GM19372 (cell line): ENCODE measurements at regions not wholly inside any gene's neighbourhood (a gene's known extent, or its start where the extent isn't known, plus 50 kb on each side); places are given as distances from the start of the nearest gene placed in this dataset.

Source experiments
- ATAC-seq: cut with Tn5 transposase; IDR thresholded peaks from one replicate; pipeline ENCODE4 v1.9.1; 2021; ENCODE audit warnings: mild to moderate bottlenecking, low read depth, moderate library complexity; ENCODE audit not compliant: unreplicated experiment

DNA sequence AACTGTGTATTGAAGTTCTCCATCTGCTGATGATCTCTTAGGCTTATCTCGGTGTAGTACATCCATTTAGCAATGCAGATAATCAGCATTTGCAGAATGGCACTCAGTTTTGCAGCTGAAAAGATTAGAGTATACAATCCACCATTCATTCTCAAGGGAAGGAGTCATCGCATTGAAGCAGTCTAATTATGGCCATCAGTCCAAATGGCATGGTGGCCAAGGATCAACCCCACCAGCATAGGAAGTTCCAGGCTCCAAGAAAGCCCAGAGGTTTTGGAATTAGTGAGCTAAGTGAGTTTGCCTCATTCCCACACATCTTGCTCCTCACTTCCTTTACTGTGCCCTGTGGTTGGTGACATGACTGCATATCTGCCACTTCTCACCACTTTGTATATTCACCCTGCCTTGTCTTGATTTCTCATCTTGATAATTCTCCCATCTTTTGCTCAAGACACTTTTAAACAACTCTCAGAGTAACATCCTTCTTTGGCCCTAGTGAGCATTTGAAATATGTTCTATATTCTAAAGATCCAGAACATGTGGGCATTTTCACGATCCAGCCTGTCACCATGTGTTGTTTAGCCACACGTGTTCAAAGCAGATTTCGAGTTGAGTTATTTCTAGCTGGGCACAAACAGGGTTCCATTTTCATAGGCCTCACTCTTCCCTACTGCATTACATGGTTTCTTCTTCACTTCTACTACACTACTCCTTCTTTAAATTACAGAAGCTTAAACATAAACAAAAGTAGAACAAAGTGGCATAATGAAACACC is 1119.8 kb downstream of the TSN start:
- ATAC-seq: no peak

DNA sequence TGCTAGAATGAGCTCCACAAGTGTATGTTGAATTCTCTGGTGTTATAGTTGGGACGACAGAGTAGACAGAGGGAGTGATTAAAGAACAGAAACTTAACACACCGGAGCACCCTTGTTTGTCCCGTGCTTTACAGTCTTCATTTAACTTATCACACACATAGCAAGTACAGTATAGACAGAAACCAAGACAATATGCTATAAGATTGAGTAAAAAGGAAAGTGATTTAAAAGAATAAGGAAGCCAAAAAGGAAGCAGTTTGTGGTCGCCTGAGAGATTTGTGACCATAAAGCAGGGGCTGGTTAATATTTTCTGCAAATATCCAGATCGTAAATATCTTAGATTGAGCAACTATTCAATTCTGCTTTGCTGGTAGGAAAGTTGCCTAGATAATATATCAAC is 1128.4 kb downstream of the TSN start:
- no peak for ATAC-seq

DNA sequence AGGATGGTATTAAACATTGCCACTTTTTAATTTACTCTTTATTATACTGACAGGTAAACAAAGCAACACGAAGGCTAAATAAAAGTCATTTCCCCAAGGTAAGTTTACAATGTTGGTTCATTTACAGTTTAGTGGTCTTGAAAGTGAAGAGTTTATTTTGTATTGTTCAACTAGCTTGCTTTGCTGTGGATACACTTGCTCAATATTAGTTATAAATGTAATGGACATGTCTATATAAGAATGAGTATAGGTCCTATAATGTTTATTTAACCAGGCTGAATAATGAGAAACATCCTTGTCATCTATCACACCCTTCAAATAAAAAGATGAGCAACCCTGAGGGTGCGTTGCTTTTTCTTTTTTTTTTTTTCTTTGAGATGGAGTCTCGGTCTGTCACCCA is 1129.4 kb downstream of the TSN start:
- ATAC-seq: no peak

DNA sequence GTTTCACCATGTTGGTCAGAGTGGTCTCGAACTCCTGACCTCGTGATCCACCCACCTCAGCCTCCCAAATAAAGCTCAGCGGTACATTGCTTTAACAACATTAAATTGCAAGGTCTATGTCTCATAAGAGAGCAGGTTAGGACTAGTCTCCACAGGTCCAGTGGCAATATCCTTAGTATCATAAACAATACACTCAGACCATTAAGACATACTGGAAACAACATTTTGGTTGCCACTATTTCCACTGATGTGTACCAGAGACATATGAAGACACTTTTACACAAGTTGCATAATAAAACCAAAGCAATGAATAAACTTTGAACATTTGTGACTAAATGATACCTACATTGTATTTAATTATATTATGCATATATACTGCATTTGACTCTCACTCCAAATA is 1130.0 kb downstream of the TSN start:
- ATAC-seq: no peak

DNA sequence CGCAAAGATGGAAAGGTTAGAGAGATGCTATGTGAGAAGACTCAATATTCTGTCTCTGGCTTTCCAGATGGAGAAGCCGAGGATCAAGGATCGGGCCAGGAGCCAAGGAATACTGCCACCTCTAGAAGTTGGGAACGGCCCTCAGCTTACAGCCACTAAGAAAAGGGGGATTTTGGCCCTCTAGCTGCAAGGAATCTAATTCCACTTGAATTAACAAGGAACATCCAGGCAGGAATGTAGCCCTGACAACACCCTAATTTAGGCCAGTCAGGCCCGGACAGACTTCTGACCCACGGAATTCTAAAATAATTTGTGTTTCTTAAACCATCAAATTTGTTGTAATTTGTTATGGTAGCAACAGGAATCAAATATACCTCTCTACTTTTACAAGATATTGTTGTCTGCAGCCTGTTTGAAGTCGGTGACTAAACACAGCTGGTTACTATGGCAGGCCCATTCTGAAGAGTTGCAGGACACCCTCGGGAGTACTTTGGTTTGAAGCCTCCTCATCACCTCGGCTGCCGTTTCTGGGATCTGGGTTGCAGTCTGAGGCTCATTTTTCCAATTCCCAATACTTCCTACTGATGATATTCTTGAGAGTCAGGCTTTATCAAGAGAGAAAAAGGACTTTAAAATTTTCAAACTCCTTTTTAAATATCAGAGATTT is 1131.2 kb downstream of the TSN start:
- ATAC-seq: no peak

DNA sequence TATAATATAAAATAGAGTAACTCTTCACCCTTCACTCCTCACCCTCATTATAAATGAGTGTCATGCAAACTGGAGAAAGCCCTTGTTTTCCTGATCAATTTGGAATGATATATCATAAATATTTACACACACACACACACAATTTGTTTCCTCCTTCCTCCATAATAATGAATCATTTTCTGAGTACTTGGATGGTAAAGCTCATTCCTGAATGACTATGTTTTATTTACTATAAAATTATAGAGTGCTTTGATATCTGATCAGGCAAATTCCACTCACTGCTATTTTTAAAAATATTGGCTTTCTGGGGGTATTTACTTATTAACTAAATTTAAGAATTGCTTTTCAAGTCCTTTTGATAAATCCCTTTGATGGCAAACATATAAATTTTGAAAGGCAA is 1125.5 kb upstream of the CNTNAP5 start:
- ATAC-seq: no peak

DNA sequence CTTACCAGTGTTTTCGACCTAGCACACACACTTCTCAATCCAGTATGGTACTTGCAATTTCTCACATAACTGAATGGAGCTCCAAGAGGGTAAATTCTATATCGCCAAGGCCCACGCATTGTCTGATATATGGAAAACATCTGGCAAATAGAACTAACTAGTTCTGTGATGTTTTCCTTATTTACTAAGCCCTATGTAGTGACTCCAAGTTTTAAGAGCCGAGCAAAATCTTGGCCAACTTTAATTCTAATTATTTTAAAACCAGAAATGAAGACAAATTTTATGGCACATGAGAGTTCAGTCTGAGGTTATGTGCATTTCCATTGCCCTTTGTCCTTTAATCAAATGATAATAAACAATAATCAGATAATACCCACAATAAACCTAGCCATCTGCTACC is 1119.7 kb upstream of the CNTNAP5 start:
- ATAC-seq: no peak

DNA sequence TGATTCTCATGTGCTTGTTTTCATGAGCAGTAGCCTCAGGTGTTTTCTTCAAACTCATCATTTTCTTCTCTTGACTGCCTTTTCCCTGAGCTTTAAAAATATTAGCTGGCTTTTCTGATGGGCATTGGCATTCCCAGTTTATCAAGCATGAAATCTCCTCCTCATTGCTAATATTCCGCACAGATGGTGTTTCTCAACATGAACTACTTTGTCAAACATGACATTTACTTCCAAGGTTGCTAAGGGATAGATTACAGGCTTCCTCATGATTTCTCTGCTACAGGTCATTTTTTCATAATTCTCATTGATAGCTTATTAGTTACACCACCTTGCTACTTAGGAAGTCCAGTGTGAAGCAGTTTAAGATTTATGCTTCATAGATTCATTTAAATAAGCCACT is 1116.9 kb upstream of the CNTNAP5 start:
- ATAC-seq: no peak

DNA sequence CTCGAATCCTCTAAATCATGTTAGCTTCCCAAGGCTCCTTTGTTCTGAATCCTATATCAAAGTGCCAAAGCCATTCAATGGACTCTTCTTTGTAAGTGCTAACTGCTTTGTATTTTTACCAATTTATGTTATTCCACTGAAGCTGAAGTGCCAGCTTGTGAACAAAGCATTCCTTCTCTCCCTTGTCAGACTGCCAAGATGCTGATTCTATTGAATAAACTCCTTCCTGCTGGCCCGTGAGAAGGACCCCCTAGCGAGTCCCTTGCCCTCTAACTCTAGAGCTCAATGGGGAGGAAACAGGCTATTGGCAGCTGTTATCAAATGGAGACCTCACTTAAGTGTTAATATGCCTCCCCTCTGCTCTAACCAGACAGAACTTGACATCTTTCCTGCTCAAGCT is 1097.9 kb upstream of the CNTNAP5 start:
- no peak for ATAC-seq

DNA sequence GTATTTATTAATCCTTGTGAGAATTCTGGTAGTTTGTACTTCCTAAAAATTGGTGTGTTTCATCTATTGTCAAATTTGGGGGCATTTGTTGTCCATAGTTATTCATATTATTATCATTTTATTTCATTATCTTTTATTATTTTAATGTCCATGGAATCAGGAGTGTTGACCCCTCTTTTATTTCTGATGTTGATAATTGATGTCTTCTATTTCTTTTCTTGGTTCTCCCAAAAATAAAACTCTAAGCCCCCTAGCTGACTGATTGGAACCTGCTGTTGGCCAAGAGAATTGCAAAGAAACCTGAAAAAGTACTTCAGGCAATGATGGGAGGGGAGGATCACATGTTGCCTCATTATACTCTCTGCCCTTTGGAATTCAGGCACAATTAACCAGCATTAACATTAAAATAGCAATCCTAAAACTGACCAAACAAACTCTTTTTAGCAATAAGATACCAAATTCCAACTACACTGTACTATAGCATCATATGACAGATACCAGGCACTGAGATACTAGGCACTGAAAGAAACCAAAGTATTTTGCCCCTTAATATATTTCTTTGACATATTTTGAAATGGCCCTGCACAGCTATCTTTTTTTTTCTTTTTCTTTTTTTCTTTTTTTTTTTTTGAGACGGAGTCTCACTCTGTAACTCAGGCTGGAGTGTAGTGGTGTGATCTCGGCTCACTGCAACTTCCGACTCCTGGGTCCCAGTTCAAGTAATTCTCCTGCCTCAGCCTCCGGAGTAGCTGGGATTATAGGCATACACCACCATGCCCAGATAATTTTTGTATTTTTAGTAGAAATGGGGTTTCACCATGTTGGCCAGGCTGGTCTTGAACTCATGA is 1097.2 kb upstream of the CNTNAP5 start:
- no peak for ATAC-seq

DNA sequence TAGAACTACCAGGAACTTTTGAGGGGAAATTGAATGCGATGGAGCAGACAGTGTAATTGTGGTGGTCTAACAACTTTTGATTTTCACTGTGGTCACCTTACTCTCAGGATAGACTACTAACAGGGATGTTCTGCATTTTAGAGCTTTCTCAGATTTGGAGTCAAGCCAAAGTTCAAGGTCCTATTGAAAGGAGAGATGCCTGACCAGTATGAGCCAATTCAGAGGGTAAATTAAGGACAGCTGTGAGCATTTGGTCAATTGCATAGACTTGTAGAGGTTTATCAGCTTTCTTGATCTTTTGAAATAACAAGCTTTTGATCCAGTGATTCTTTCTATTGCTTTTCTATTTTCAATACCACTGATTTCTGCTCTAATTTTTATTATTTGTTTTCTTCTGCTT is 1095.7 kb upstream of the CNTNAP5 start:
- ATAC-seq: no peak

DNA sequence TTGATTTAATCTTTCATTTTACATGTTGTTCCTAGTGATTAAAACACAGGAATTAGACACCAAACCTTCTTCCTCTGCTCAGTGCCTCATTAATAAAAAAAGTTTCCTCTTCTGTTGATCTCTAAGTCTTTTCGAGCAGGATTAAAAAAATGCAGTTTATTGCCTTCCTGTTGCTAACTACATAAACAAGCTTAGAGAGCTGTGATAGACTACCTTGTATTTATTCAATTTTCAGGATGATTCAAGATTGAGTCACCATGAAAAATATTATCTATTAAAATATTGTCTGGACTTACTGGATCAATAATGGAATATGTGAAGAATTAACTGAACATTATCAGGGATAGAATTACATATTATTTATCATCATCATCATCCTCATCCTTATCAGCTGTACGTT is 1089.6 kb upstream of the CNTNAP5 start:
- no peak for ATAC-seq

DNA sequence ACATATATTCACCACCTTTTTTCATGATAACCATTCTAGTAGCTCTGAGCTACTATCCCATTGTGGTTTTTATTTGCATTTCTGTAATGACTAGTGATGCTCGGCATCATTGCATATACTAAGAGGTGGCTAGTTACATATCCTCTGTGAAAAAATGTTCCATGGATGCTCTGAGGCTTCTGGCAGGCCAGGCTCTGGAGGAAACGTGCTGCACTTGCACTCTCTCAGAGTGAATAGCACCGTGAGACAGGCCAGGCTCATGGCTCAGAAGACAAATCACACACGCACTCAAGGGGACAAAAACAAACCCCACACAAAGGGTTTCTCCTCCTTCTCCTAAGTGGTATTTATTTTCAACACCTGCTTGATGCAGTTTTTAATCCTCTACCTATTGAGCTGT is 1085.3 kb upstream of the CNTNAP5 start:
- ATAC-seq: no peak

DNA sequence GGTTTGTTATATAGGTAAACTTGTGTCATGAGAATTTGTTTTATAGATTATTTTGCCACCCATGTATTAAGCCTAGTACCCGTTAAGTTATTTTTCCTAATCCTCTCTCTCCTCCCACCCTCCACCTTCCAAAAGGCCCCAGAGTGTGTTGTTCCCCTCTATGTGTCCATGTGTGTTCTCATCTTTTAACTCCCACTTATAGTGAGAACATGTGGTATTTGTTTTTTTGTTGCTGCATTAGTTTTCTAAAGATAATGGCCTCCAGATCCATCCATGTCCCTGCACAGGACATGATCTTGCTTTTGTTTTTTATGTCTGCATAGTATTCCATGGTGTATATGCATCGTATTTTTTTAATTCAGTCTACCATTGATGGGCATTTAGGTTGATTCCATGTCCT is 1075.6 kb upstream of the CNTNAP5 start:
- no peak for ATAC-seq

DNA sequence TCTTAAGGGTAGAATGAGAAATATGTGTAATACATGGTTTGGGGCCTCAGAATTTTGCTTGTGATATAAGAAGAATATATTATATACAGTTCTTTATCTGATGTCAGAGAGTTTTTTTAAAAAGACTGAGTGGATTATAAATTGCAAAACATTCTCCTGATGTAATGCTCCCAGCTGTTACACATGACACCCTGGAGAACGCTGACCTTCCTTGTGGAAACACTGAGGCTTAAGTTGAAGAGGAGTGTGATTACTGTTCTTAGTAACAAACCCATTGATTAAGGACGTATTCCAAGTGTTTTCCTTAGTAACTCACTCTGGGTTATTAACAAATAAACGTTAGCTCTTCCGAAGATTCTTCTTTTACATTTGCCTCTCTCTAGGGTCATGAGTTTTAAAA is 1069.3 kb upstream of the CNTNAP5 start:
- ATAC-seq: no peak

DNA sequence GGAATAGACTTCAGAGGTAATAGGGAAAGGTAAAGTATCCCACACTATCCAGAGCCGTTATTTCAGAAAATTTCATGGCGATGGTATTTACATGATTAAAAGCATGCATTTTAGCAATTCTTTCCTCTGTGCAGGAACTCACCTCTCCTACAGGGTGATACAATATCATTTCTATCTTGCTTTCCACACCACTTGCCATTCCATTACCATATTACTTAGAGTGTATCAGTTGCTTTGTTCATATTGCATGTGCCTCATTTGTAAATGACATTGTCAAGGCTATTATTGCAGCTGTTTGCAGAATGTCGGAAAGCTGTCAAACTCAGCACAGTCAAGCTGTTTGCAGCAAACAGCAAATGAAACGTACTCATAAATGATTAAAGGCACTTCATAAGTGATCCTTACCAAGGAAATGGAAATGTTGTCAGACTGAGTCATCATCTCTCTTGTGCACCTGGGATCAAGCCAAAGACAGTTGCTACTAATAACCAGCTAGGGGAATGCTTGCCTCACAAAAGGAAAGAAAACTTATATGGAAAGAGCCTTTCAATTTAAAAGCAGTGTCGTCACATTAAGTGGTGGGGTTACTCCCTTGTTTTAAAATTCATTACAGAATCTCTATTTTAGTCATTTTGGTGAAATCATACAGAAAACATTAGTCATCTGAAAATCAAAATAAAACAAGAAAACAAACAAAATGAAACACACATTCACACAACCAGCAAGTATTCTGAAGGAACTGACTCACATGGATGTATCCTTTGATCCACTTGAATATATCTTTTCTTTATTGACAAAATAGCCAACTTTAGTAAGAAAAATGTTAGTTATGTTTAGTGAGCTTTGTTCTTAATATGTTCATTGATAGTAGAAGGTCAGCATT is 1064.1 kb upstream of the CNTNAP5 start:
- no peak for ATAC-seq

DNA sequence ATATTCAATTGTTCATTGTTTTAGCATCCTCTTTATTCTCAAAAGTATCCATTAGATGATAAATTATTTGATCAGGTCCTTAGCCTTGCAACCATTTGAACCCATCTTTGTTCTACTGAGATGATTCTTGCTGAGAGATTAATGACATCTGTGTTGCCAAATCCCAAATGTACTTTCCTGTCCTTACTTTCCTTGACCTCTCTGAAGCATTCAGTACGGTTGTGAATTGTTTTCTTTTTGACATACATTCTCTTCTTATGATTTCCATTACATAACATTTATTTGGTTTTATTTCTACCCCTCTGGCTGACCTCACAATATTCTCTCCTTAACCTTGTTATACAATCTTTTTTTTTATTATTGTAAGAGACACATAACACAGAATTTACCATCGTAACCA is 1058.6 kb upstream of the CNTNAP5 start:
- no peak for ATAC-seq

DNA sequence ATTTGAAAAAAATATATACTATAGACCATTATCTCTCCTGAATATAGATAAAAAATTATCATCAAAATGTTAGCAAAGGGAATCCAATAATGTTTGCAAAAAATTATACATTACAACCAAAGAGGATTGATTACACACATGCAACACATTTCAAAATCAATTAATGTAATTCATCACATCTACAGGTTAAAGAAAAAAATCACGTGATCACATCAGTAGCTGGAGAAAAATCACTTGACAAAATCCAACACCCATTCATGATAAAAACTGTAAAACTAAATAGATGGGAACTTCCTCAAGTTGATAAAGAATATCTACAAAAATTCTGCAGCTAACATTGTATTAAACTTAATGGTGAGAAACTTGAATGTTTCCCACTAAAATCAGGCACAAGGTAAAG is 1047.5 kb upstream of the CNTNAP5 start:
- no peak for ATAC-seq

DNA sequence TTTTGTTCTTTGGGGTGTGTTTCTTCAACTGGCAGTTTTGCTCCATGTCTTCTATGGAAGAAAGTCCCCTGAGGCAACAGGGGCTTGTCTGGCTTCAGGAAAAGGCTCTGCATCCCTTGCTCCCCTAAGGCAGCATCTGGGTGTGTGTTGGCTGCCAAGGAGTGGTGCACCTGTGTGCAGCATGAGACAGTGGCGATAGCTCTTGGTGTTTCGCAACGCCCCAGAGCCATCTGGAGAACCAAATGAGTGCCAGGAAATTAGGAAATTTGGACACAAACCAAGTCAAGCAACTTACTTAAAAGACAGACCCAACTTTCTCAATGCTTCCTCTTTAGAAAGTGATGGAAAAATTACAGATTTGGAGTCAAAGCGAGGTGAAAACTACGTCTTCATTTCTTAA is 1044.4 kb upstream of the CNTNAP5 start:
- no peak for ATAC-seq

DNA sequence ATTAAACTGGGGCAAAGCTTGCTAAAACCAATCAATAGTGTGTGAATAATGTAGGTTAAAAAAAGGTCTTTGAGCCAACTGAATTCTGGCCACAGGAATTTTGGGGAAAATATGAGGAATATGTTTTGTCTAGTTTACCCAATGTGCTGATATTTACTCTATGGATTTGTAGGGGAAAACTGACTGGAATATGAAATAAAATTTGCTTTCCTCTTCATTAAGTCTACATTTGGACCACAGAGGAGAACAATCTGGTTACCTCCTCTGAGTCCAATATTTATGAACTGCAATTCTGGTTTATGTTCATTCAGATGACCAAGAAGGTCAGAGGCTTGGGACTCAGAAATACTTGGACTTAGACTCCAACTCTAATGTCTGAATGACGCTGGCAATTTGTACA is 1042.2 kb upstream of the CNTNAP5 start:
- no peak for ATAC-seq
